NCI-H1436 (cell line): ENCODE measurements at regions not wholly inside any gene's neighbourhood (a gene's known extent, or its start where the extent isn't known, plus 50 kb on each side); places are given as distances from the start of the nearest gene placed in this dataset.

Source experiments
- DNase-seq: peaks from one replicate; lab custom pipeline; 2025; lab: John Stamatoyannopoulos, UW

GRCh38 chr1:91148641-91149069, 126.8 kb upstream of the ZNF644 start:
- DNase-seq: no peak

GRCh38 chr1:91141858-91142257, 120.0 kb upstream of the ZNF644 start:
- no peak for DNase-seq

GRCh38 chr1:91138959-91139358, 117.1 kb upstream of the ZNF644 start:
- DNase-seq: no peak

GRCh38 chr1:91137173-91137852, 115.5 kb upstream of the ZNF644 start:
- DNase-seq: no peak

GRCh38 chr1:91135799-91136198, 114.0 kb upstream of the ZNF644 start:
- no peak for DNase-seq

- no peak for DNase-seq
Observed at GRCh38 chr1:91133248-91133647, 111.4 kb upstream of the ZNF644 start.

- DNase-seq: no peak
Observed at GRCh38 chr1:91130256-91130985, 108.6 kb upstream of the ZNF644 start.

- DNase-seq: no peak
Observed at GRCh38 chr1:91129458-91129857, 107.6 kb upstream of the ZNF644 start.

- no peak for DNase-seq
Observed at GRCh38 chr1:91129017-91129416, 107.2 kb upstream of the ZNF644 start.

GRCh38 chr1:91124989-91125417, 103.2 kb upstream of the ZNF644 start:
- no peak for DNase-seq

GRCh38 chr1:91124290-91124985, 102.6 kb upstream of the ZNF644 start:
- no peak for DNase-seq

- no peak for DNase-seq
Observed at GRCh38 chr1:91123773-91124172, 101.9 kb upstream of the ZNF644 start.

- no peak for DNase-seq
Observed at GRCh38 chr1:91123319-91123718, 101.5 kb upstream of the ZNF644 start.

- DNase-seq: no peak
Observed at GRCh38 chr1:91122106-91122717, 100.4 kb upstream of the ZNF644 start.

GRCh38 chr1:91121366-91121765, 99.5 kb upstream of the ZNF644 start:
- DNase-seq: no peak

GRCh38 chr1:91120936-91121335, 99.1 kb upstream of the ZNF644 start:
- DNase-seq: no peak

- DNase-seq: no peak
Observed at GRCh38 chr1:91120421-91120820, 98.6 kb upstream of the ZNF644 start.

GRCh38 chr1:91104712-91105111, 82.9 kb upstream of the ZNF644 start:
- no peak for DNase-seq

GRCh38 chr1:91101328-91101727, 79.5 kb upstream of the ZNF644 start:
- DNase-seq: no peak

GRCh38 chr1:91099746-91100621, 78.1 kb upstream of the ZNF644 start:
- DNase-seq: no peak

- DNase-seq: no peak
Observed at GRCh38 chr1:91098299-91098906, 76.6 kb upstream of the ZNF644 start.
